OCI-LY3 (cell line): ENCODE measurements at regions not wholly inside any gene's neighbourhood (a gene's known extent, or its start where the extent isn't known, plus 50 kb on each side); places are given as distances from the start of the nearest gene placed in this dataset.

Experiments
- H2AFZ ChIP-seq: fragments of 200-600, 300-600 bp; shearing (Covaris generic); 2 replicates; pipeline ENCODE4 v1.6.0; 2014; ENCODE audit warnings: antibody characterized with exemption, low read depth, low read length
- H3K27ac ChIP-seq: fragments of 200-600, 300-600 bp; sonication (generic); 2 replicates; pipeline ENCODE4 v1.5.1; 2014; ENCODE audit warnings: mild to moderate bottlenecking, low read length, moderate library complexity, mixed read lengths
- H3K27me3 ChIP-seq: fragments of 200-600, 300-600 bp; sonication (generic); 2 replicates; pipeline ENCODE4 v1.6.1; 2014; ENCODE audit warnings: low read depth, low read length, mixed read lengths
- H3K36me3 ChIP-seq: fragments of 200-600, 300-600 bp; sonication (generic); replicated peaks from 2 replicates; pipeline ENCODE3; 2014; ENCODE audit warnings: low read depth, low read length, mixed read lengths
- H3K4me1 ChIP-seq: fragments of 300-600, 200-600 bp; sonication (generic); 2 replicates; pipeline ENCODE4 v1.6.1; 2014; ENCODE audit warnings: low read length, mixed read lengths
- H3K4me2 ChIP-seq: fragments of 200-600, 300-600 bp; sonication (generic); 2 replicates; pipeline ENCODE4 v1.6.1; 2014; ENCODE audit warnings: low read length, mixed read lengths
- H3K4me3 ChIP-seq: fragments of 300-600, 200-600 bp; sonication (generic); 2 replicates; pipeline ENCODE4 v1.5.1; 2014; ENCODE audit warnings: antibody characterized with exemption, mild to moderate bottlenecking, low read length, moderate library complexity
- H3K79me2 ChIP-seq: fragments of 300-600, 200-600 bp; shearing (Covaris generic); 2 replicates; pipeline ENCODE4 v1.6.1; 2014; ENCODE audit warnings: mild to moderate bottlenecking, low read length, mixed read lengths
- H3K9ac ChIP-seq: fragments of 300-600, 200-600 bp; shearing (Covaris generic); 2 replicates; pipeline ENCODE4 v1.6.0; 2014; ENCODE audit warnings: mild to moderate bottlenecking, low read length, moderate library complexity
- H3K9me3 ChIP-seq: fragments of 200-600, 300-600 bp; shearing (Covaris generic); 2 replicates; pipeline ENCODE4 v1.6.1; 2014; ENCODE audit warnings: low read length, mixed read lengths; ENCODE audit not compliant: insufficient read depth
- H4K20me1 ChIP-seq: fragments of 200-600, 300-600 bp; sonication (generic); 2 replicates; pipeline ENCODE4 v1.6.1; 2016; ENCODE audit warnings: low read length, mixed read lengths; ENCODE audit not compliant: insufficient read depth
- EZH2phosphoT487 ChIP-seq: fragments of 200-600 bp; shearing (Covaris generic); IDR thresholded peaks from 2 replicates; pipeline ENCODE4 v1.6.1; 2018; ENCODE audit warnings: antibody characterized with exemption, mixed run types, low read depth
- TF ChIP-seq, protein P1 (sequence below): fragments of 200-600, 300-600 bp; sonication (generic); IDR thresholded peaks from 2 replicates; pipeline ENCODE4 v1.5.1; 2014; ENCODE audit warnings: antibody characterized with exemption, low read length, low read depth

- peaks cover 37% of the 10 kb centered on the region for H3K27me3 ChIP-seq
- TF ChIP-seq, protein P1, sequence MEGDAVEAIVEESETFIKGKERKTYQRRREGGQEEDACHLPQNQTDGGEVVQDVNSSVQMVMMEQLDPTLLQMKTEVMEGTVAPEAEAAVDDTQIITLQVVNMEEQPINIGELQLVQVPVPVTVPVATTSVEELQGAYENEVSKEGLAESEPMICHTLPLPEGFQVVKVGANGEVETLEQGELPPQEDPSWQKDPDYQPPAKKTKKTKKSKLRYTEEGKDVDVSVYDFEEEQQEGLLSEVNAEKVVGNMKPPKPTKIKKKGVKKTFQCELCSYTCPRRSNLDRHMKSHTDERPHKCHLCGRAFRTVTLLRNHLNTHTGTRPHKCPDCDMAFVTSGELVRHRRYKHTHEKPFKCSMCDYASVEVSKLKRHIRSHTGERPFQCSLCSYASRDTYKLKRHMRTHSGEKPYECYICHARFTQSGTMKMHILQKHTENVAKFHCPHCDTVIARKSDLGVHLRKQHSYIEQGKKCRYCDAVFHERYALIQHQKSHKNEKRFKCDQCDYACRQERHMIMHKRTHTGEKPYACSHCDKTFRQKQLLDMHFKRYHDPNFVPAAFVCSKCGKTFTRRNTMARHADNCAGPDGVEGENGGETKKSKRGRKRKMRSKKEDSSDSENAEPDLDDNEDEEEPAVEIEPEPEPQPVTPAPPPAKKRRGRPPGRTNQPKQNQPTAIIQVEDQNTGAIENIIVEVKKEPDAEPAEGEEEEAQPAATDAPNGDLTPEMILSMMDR = no peak
- TF ChIP-seq EZH2phosphoT487 = no peak
These were observed 309.9 kb upstream of the SATB1 start for GRCh38 chr3:18735005-18735404.

GRCh38 chr3:18734309-18734708, 309.2 kb upstream of the SATB1 start:
- Histone ChIP-seq H3K27me3 (peaks cover 31% of the 10 kb centered on the region), H3K4me2 (no peak overlapping the region), H3K9me3 (no peaks in the 10 kb centered on the region), H3K4me3 (no peak overlapping the region), H3K4me1 (peaks cover 9% of the 10 kb centered on the region), H3K36me3 (no peaks in the 10 kb centered on the region), H2AFZ (no peak overlapping the region), H3K79me2 (no peaks in the 10 kb centered on the region), H3K9ac (no peak overlapping the region), H3K27ac (no peak overlapping the region), H4K20me1 (no peaks in the 10 kb centered on the region)
- no peak for TF ChIP-seq EZH2phosphoT487
- TF ChIP-seq, protein P1 = no peak

More at GRCh38 chr3:18735005-18735404, 309.9 kb upstream of the SATB1 start:
- Histone ChIP-seq H3K79me2 (no peaks in the 10 kb centered on the region), H4K20me1 (0 out of 2 replicates have a peak, but pooled peaks cover under 1% of the 10 kb centered on the region), H3K27ac (no peak overlapping the region), H3K36me3 (no peaks in the 10 kb centered on the region), H3K4me1 (peaks cover 16% of the 10 kb centered on the region), H3K4me2 (no peak overlapping the region), H3K9ac (no peak overlapping the region), H3K9me3 (no peaks in the 10 kb centered on the region), H3K4me3 (no peak overlapping the region), H2AFZ (no peak overlapping the region)

- Histone ChIP-seq H3K27me3 (peaks cover 17% of the 10 kb centered on the region; the same call in 1 of the 2 replicates), H3K4me3 (no peak overlapping the region), H3K9ac (no peak overlapping the region), H3K4me1 (no peaks in the 10 kb centered on the region), H3K36me3 (no peaks in the 10 kb centered on the region), H2AFZ (no peak overlapping the region), H4K20me1 (no peaks in the 10 kb centered on the region), H3K9me3 (no peaks in the 10 kb centered on the region), H3K79me2 (no peaks in the 10 kb centered on the region), H3K4me2 (no peak overlapping the region), H3K27ac (no peak overlapping the region)
- TF ChIP-seq, protein P1 = no peak
- no peak for TF ChIP-seq EZH2phosphoT487
These were observed 307.3 kb upstream of the SATB1 start for GRCh38 chr3:18732474-18732873.

GRCh38 chr3:18730491-18730890, 305.4 kb upstream of the SATB1 start:
- Histone ChIP-seq H3K4me3 (no peak overlapping the region), H3K4me1 (no peaks in the 10 kb centered on the region), H2AFZ (no peak overlapping the region), H3K36me3 (no peaks in the 10 kb centered on the region), H3K9me3 (no peaks in the 10 kb centered on the region), H3K27me3 (0 out of 2 replicates have a peak, but pooled peaks cover 2% of the 10 kb centered on the region), H4K20me1 (no peaks in the 10 kb centered on the region), H3K4me2 (no peak overlapping the region), H3K79me2 (no peaks in the 10 kb centered on the region), H3K27ac (no peak overlapping the region), H3K9ac (no peak overlapping the region)
- TF ChIP-seq, protein P1 = no peak
